NOMO-1 treated with DMSO at 0.1 percent for 48 hours (cell line): ENCODE measurements at regions not wholly inside any gene's neighbourhood (a gene's known extent, or its start where the extent isn't known, plus 50 kb on each side); places are given as distances from the start of the nearest gene placed in this dataset.

Experiments used
- DNase-seq: peaks from one replicate; lab custom pipeline; 2025; ENCODE audit not compliant: unreplicated experiment; lab: John Stamatoyannopoulos, UW

DNA sequence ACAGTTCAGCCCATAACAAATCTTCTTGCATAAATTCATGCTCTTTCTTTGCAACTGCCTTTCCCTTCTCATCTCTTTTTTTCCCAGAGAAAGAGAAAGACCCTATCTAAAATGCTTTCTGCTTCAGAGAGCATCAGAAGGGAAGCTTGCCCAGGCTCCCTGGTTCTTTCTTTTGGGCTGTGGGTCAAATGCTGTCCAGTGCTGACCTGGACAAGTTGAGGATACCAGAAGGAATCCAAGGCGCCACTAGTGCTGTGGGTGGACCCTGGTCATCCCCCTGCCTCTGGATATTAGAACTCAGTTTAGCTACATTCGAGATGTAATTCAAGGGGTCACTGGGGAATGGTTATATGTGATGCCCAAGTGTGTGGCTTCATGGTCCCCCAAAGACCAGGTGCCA, 411.6 kb downstream of the RPS24 start:
- no peak for DNase-seq

DNA sequence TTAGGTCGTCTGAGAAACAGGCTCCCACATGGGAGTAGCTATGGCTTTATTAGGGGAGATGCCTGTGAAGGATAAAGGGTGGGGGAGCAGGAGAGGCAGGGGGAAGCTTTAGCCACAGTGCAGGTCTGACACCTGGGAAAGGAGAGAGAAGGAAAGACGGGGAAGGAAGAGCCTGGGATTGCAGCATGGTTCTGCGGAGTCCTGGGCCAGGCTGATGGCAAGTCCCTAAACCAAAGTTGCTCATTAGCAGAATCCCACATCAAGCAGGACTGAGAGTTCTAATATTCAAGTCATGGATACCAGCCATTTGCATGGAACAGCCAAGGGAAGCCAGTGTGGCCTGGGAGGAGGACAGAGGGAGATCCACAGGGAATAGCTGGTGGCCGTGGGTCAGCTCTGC, 414.8 kb downstream of the RPS24 start:
- no peak for DNase-seq

DNA sequence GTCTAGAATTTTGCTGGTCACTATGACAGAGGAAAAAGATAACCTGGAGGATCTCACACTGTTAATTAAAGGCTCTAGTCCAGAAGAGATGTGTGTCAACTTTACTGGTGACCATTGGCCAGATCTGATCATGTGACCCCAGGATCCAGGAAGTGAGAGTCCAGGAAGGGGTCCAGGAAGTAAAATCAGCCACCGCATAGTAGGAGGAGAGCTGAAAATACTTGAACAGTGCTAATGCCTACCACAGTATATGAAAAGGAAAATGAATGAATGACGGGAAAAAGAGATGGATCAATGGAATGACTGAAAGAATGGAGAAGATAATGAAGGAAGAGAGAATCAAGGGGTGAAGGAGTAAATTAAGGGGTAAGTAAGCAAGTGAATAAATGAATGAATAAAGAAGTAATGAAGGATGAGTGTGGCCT, 415.3 kb downstream of the RPS24 start:
- no peak for DNase-seq

DNA sequence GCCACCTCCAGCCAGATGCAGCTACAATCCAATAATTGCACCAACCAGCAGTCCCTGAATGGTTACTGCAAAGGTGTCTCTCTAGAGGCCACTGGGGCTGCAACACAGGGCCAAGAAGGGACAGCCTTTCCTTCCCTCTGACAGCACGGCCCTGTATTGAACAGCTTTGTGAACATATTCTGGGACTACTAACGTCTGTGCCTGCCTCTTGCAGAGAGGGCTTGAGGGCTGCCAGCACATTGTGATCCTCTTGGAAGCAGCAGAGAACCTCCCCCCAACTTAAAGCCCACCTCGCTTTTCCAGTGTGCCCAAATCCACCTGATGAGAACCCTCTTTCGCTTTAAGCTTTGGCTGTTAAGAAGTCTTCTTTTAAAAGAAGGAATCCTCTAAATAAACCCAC, 415.9 kb downstream of the RPS24 start:
- DNase-seq = no peak

DNA sequence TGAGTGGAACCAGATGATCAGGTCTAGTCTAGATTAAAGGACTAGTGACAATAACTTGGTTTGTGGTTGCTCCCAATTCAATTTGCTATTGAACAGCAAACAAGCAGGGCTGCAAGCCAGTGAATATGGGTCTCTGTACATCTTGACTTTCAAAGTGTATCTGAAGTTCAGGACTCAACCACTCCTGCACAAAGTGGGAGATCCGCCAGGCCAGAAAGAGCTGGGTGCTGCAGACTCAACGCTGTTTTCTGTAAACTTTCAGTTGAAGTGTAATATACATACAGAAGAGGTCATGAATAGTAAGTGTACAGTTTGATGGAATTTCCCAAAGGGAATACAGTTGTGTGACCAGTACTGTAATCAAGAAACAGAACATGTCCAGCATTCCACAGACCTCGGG, 416.6 kb downstream of the RPS24 start:
- DNase-seq = no peak

DNA sequence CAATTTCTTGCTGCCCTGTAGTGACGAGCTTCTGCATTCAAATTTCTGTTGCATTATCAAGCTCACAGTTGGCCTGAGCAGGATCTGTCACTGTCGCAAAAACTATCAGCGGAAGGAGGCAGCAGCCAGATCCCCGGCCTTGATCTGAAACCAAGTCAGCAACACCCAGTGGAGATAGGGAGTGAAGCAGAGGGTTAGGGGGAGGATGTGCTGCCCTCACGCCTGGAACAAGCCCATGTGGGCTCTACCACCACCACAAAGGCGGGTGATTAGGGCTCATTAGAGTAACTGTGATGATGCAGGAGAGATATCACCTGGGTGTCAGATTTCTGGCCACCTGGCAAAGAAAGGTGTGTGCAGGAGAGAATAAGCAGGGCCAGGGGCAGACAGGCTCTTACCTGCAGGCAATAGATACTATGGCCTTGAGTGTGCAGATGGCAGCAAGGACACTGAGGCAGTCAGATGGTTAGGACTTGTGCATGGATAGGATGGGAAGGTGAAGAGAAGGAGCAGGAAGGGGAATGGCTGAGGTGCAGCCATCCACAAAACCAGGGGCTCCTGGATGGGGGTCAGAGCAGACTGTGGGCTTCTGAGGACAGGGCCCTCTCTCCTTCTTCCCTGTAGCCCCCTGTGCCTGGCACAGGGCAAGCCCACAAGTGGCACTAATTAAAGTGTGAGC, 417.3 kb downstream of the RPS24 start:
- DNase-seq = no peak

DNA sequence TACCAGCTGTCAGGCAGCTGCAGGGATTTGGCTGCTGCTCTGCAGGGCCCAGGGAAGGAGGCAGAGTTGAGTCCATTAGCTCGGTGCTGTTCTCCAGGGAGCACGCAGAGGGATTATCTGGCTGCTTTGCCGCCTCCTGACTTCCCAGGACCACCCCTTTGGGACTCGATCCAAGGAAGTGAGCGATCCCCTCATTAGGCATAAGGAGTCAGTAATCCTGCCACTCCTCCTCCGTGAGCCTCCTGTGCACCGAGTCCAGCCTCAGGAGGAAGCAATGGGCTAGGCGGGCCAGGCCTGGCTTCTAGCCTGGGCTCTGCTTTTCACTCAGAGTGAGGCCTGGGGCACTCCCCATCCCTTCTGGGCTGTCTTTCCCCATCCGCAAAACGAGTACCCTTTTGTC, 417.9 kb downstream of the RPS24 start:
- DNase-seq = no peak

DNA sequence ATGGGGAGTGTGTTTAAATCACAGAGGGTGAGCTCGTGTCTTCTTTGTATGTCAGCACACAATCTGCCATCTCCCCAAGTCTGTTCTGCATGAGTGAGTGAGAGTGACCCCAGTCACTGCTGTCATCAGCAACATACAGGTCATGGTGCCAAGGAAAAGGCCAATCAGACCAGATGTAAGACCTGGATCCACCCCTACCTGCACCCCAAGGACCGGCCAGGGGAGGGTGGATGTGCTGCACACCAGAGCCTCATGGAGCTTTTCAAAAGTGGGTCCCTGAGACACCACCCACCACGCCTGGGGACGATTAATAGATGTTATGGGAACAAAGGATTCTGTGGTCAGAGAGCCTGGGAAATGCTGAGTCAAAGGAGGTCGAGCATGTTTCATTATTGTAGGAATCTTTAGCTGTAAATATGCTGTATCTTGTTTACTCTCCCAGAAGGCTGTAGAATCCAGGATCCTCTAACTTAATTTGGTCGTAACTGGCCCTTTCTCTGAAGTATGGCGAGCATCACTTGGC, 420.5 kb downstream of the RPS24 start:
- DNase-seq = no peak

DNA sequence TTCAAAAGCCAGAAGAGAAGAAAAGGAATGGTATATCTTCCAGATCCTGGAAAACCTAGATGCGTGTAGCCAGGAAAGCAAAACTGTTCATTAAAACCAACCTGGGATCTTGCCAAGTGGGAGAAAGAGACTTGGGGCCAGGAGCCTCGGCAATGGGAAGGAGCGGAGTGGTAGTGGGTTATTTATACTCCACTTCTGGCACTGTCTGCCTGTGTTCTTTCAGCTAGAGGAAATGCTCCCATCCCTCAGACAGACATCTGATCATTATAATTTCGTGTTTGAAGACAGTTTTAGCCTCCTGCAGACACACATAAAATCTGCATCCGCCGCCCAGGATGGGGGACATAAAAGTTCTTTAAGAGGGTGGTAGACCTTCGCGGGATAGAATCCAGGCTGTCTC, 421.6 kb downstream of the RPS24 start:
- no peak for DNase-seq

DNA sequence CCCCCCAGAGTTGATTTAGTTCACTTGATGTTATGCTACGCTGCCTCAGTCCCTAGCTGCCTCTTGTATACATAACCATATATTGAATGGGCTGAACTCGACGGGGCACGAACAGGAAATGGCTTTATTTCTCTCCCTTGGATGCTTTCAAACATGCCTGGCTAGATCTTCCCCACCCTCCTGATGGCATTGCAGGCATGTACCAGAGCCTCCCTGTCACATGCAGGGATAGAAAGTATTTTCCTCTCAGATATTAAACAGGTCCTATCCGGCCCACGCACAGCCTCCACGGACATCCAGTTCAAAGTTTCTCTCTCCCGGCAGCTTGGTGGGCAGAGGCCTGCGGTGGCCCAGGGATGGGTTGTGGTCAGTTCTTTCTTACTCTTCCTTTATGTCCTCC, 422.1 kb downstream of the RPS24 start:
- DNase-seq = no peak

DNA sequence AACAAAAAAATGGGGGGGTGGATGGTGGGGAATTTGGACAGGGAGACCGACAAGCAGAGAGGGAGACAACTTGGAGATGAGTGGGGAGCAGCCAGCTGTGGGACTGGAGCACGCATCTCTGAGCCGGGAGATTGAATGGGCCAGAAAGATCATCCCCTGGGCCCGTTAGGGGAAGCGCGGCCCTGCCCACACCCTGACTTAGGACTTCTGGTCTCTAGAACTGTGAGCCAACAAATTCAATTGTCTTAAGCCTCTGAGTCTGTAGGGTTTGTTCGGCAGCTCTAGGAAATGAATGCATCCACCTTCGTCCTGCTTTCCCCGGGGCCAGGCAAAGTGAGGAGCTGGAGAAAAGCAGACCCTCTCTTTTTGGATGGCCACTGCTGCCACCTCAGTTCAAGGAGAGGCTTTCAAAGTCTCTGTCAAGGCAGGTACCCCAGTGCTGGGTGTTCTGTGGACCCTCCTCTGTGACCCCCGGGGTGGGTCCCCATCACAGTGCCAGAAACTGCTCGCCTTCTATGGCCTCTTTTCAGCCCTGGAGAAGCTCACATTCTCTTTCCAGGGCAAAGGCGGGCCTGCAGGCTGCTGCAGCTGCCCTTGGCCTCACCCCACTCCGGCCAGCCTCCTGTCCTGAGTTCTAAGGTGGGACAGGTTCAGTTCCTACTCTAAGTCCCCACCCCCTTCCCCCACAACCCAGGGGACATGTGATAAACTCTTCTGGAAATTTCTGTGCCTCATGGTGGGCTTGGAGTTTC, 423.2 kb downstream of the RPS24 start:
- no peak for DNase-seq

DNA sequence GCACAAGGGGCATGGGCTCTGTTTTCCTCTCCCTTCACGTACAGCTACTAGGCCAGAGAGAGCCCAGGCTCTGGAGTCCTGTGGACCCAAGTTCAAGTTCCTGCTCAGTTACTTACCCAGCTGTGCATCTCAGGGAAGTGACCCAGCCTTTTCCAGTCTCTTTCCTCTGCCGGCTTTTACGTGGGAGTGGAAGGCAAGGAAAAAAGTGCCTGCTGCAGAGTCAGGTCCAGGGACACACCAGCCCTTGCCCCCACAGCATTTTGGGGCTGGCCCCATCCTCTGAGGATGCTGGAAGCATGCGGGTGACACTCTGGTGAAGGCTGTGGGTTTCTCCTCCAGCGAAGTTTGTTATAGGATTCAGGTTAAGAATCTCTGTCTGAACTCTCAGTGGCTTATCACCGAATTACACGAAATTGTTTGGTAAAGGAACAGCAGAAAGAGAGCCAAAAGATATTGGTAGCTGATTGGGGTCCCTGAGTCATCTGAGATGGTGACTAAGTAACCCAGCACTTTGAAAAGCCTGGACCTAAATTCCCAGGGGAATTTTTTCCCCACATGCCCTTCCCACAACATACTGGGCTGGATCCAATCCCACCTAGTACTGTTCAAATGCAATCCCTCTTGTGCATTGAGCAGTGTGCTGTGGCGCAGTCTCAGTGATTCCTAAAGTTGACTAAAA, 424.3 kb downstream of the RPS24 start:
- no peak for DNase-seq

DNA sequence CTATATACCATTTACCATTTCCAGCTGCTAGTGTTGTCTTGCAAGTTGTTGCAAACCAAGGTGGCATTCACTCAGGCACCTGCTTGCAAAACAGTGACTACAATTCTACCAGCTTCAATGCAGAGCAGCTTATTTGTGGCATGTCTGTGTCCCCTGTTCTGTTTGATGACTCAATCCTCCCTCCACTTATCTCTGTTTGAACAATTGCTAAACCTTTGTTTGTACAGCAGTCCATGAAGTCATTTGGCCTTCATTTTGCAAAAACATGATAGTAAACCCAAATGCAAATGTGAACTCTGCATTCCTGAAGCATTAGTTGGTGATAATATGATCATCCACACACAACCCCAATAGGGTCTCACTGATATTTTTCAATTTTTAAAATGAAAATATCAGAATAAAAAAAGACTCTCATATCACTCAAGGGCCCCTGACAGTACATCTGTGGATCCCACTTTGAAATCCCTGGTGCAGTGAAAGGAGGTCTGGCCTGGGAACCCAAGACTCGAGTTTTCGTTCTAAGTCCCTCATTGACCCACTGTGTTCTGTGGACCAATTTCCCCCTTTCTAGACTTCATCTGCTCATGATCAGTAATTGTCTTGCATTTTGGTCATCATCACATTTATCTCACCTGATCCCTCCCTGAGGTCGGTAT, 425.4 kb downstream of the RPS24 start:
- no peak for DNase-seq

DNA sequence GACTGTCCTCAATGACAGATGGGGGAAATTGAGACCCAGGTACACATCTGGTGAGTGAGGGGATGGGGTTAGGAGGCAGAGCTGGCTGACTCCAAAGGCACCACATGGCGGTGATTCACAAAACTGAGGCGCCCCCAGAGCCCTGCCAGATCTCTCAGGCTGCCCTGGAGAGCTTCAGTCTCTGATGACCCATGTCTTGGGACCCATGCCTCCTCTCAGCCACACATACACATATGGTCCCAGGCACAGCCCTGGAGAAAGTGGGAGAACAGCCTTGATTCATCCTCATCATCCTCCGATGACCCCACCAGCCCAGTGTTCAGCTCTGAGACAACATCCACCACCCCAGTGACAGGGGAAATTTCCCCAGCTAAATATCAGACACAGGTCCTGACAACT, 426.0 kb downstream of the RPS24 start:
- DNase-seq = no peak

DNA sequence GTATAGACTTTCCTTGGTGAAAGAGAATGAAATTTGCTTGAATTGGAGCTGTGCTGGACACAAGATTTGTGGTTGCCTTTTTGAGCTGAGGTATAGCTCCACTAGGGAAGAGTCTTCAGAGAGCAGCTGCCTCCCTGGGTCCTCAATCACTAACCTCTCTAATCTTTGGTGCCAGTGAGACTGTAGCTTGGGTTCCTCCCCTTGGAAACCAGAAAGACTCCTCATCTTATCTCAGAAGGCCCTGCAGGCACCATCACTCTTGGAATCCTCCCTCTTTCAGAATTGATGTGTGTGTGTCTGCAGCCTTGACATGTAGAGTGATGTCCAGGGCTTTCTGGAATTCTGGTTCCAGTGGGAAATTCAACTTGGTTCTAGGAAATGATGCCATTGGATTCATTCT, 426.5 kb downstream of the RPS24 start:
- no peak for DNase-seq

DNA sequence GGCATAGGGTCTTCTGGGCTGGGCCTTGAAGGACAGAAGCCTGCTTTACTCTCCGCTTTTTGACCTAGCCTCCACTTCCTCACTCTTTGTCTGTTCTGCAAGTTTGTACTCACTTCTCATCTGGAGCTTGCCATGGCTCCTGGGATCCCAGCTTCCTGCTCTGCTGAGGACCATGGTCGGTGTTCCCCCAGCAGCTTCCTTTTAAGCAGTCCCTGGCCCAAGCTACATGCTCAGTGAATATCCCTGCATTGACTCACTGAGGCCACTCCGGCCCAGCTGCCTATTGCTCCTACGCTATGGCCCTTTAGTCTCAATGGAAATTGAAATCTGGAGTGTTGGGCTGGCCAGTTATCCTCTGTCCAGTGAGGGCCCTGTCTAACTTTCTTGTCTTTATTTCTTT, 427.7 kb downstream of the RPS24 start:
- DNase-seq = no peak

DNA sequence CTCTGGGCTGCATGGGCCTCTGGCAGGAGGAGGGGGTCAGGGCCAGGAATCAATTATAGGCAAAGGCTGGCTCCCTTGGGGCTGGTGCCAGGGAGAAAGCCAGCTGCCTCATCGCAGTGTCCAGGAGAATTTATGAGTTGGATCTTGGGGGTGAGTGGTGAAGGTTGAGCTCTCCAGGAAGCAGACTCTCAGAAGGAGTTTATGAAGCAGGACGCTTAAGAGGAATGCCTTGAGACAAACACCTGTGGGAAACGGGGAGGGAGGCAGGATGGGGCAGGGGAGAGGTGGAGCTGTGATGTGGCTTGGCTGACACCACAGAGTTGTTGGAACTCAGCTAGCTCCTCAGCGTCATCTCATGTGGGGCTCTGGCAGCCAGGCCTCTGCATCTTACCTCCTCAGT, 428.5 kb downstream of the RPS24 start:
- no peak for DNase-seq

DNA sequence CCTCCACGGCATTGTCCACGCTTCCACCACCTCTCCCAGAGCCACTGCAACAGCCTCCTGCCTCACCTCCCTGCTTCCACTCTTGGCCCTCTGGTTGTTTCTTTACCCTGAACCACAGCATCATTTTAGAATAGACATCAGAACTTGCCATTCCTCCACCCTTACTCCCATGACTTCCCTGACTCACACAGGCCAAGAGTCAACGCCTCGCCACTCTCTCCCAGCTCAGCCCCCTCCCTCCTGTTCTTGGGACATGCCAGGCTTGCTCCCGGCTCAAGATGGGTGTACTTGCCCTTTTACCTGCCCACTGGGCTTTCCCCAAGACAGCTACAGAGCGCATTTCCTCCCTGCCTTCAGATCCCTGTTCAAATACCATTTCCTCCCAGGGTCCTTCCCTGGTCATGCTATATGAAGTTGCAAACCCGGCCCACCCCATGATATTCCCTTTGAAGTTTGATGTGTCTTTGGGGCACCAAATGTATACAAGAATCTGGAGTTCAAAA, 429.1 kb downstream of the RPS24 start:
- DNase-seq = no peak

DNA sequence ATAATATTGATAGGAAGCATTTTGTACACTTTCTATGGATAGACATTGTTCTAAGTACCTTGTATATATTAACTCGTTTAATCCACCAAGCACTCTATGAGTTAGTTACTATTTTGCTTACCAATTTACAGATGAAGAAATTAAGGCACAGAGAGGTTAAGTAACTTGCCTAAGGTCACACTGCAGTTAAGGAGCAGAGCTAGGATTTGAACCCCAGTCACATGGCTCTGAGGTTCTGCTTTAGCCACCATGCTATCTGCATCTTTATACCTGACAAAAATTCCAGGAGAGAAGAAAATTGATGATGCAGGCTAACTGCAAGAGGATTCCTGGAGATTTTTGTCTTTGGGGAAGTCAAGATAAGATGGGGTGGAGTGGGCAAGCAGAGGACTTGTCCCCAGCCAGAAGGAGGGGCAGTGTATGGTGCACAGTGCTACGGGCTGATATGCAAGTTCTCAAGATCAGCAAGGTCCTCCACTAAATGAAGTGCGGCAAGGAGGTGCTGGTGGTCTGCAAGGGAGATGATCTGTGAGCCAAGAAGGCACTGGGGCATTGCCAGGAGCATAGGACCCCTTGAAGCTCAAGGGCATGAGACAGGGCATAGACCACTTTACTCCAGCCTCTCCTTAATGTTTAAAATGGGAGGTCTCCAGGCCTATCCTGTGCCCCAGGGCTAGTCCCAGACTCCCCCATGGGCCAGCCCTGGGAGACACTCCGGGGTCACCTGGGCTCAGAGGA, 430.6 kb downstream of the RPS24 start:
- no peak for DNase-seq

DNA sequence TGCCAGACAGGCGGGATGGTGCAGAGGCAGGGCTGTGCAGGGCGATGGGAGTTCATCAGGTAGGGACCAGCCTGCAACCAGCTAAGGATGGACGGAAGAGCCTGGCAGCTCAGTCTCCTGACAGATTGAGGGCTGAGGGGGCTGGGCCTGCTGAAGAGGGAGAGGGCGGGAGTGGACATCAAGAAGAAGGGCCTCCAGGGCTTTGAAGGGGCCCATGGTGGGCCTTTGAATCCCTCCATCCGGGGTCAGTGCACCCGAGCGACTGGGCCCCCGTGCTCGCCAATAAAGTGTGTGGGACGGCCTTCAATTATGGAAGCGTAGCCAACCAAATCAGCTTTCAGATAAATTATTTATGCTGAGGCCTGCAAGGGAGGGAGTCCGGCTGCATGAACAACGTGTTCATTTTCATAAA, 431.2 kb downstream of the RPS24 start:
- DNase-seq = no peak

DNA sequence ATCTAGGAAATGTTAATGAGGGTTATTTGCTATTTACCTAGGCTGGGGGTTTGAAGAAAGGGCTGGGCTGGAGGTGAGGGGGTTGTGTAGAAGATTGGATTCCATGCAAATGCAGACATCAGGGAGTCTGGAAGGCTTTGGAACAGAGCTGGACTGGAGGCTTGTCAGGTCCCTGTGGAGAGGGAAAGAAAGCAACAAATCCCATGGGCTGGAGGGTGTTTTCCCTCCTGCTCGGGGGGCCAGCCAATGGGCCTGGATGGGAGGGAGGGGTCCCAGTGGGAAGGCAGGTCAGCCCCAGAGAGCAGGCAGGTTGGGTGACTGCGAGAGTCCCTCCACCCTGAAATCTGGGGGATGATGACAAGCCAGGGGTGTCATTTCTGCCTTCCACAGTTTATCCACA, 431.8 kb downstream of the RPS24 start:
- no peak for DNase-seq
